ENCODE measurements at regions not wholly inside any gene's neighbourhood (a gene's known extent, or its start where the extent isn't known, plus 50 kb on each side); places are given as distances from the start of the nearest gene placed in this dataset.

DNA sequence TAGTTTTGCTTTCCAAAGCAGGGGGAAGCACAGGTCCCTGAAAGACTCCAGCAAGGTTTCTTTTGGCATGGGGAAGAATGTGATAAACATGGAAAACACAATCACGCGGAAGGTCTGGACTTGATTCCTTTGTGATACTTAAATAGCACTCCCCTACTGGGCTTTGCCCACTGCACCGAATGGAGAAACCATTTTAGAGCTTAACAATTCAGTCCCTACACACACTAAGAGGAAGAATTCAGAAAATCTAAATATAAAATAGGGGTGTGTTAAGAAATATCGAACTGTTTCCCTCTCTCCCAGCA lies 71.4 kb upstream of the NHSL1 start (continued):
- TF ChIP-seq ZNF331 (CRISPR knock-in tag; IDR thresholded peaks at IDR 0.05; ENCODE audit: low read depth), result no peak
- no peak for TF ChIP-seq STAT1 (IDR thresholded peaks at IDR 0.05; ENCODE audit: unreplicated experiment)
- TF ChIP-seq NANOG (IDR thresholded peaks at IDR 0.05; ENCODE audit: borderline replicate concordance), result no peak
- TF ChIP-seq EZH2phosphoT487 (IDR thresholded peaks at IDR 0.05; ENCODE audit: unreplicated experiment), result no peak
- no peak for TF ChIP-seq POLR2AphosphoS5 (IDR thresholded peaks at IDR 0.05; ENCODE audit: low read depth)
- TF ChIP-seq, protein P1, sequence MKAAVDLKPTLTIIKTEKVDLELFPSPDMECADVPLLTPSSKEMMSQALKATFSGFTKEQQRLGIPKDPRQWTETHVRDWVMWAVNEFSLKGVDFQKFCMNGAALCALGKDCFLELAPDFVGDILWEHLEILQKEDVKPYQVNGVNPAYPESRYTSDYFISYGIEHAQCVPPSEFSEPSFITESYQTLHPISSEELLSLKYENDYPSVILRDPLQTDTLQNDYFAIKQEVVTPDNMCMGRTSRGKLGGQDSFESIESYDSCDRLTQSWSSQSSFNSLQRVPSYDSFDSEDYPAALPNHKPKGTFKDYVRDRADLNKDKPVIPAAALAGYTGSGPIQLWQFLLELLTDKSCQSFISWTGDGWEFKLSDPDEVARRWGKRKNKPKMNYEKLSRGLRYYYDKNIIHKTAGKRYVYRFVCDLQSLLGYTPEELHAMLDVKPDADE (IDR thresholded peaks at IDR 0.05), result no peak
- TF ChIP-seq ZNF114 (CRISPR knock-in tag; IDR thresholded peaks at IDR 0.05), result no peak
- no peak for TF ChIP-seq JUNB (IDR thresholded peaks at IDR 0.05; ENCODE audit: unreplicated experiment)
- no peak for TF ChIP-seq CREB1 (CRISPR knock-in tag; IDR thresholded peaks at IDR 0.05; ENCODE audit: low read depth)
- TF ChIP-seq, protein P2, sequence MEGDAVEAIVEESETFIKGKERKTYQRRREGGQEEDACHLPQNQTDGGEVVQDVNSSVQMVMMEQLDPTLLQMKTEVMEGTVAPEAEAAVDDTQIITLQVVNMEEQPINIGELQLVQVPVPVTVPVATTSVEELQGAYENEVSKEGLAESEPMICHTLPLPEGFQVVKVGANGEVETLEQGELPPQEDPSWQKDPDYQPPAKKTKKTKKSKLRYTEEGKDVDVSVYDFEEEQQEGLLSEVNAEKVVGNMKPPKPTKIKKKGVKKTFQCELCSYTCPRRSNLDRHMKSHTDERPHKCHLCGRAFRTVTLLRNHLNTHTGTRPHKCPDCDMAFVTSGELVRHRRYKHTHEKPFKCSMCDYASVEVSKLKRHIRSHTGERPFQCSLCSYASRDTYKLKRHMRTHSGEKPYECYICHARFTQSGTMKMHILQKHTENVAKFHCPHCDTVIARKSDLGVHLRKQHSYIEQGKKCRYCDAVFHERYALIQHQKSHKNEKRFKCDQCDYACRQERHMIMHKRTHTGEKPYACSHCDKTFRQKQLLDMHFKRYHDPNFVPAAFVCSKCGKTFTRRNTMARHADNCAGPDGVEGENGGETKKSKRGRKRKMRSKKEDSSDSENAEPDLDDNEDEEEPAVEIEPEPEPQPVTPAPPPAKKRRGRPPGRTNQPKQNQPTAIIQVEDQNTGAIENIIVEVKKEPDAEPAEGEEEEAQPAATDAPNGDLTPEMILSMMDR (conservative IDR thresholded peaks at IDR 0.05; ENCODE audit: low read depth in 2 of 2), result no peak

DNA sequence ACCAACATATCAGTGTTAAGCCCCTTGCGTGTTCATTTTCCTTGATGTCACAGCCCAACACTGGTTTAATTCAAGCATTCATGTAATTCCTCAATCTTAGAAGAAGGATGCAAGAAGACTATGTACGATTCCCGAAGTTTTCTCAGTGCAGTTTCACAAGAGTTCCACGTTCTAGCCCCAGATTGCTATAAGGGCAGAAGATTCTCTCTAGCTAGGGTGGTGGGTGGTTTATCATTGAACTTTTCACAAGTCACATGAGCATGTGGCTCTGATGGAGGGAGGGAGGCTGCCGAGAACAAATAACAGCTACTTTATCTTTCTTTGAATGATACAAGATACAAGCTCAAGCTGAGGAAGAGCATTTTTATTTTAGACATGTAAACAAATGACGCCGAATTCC lies 71.9 kb upstream of the NHSL1 start:
- Histone ChIP-seq H3K4me3 (peak overlapping the region; percentile 57), H3K27ac (ENCODE audit: low read depth) (no peak overlapping the region), H3K4me1 (ENCODE audit: insufficient read depth) (peaks cover 33% of the 10 kb centered on the region), H3F3A (replicated peaks; ENCODE audit: low read depth) (no peaks in the 10 kb centered on the region), H3K36me3 (ENCODE audit: insufficient read depth) (no peaks in the 10 kb centered on the region), H2AFZ (no peak overlapping the region), H3K9me2 (ENCODE audit: insufficient read depth) (no peaks in the 10 kb centered on the region), H4K20me1 (replicated peaks; ENCODE audit: insufficient read depth) (no peaks in the 10 kb centered on the region), H3K27me3 (ENCODE audit: insufficient read depth) (no peaks in the 10 kb centered on the region), H3K79me2 (replicated peaks; ENCODE audit: insufficient read depth) (peaks cover 62% of the 10 kb centered on the region), H3K4me2 (peak overlapping the region; percentile 81)
- peaks cover 12% of the 10 kb centered on the region; the same call in 2 of the 3 replicates for H3K4me1 Mint-ChIP-seq
- DNase-seq (ENCODE audit: low spot score) (no peak), ATAC-seq (no peak)
- H3K27ac Mint-ChIP-seq, result no peak overlapping the region
- no peak overlapping the region for H3K4me3 Mint-ChIP-seq
- no peaks in the 10 kb centered on the region for H3K36me3 Mint-ChIP-seq (ENCODE audit: low read depth)
- H3K27me3 Mint-ChIP-seq (ENCODE audit: insufficient read depth, low read depth, poor library complexity), result peaks cover 3% of the 10 kb centered on the region
- no peaks in the 10 kb centered on the region for H3K9me3 Mint-ChIP-seq
- TF ChIP-seq EZH2 (IDR thresholded peaks at IDR 0.05; ENCODE audit: low read depth, unreplicated experiment), result no peak
- TF ChIP-seq, protein P3, sequence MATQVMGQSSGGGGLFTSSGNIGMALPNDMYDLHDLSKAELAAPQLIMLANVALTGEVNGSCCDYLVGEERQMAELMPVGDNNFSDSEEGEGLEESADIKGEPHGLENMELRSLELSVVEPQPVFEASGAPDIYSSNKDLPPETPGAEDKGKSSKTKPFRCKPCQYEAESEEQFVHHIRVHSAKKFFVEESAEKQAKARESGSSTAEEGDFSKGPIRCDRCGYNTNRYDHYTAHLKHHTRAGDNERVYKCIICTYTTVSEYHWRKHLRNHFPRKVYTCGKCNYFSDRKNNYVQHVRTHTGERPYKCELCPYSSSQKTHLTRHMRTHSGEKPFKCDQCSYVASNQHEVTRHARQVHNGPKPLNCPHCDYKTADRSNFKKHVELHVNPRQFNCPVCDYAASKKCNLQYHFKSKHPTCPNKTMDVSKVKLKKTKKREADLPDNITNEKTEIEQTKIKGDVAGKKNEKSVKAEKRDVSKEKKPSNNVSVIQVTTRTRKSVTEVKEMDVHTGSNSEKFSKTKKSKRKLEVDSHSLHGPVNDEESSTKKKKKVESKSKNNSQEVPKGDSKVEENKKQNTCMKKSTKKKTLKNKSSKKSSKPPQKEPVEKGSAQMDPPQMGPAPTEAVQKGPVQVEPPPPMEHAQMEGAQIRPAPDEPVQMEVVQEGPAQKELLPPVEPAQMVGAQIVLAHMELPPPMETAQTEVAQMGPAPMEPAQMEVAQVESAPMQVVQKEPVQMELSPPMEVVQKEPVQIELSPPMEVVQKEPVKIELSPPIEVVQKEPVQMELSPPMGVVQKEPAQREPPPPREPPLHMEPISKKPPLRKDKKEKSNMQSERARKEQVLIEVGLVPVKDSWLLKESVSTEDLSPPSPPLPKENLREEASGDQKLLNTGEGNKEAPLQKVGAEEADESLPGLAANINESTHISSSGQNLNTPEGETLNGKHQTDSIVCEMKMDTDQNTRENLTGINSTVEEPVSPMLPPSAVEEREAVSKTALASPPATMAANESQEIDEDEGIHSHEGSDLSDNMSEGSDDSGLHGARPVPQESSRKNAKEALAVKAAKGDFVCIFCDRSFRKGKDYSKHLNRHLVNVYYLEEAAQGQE (IDR thresholded peaks at IDR 0.05; ENCODE audit: unreplicated experiment), result no peak
- TF ChIP-seq, protein P1 (IDR thresholded peaks at IDR 0.05), result no peak
- TF ChIP-seq CREB1 (CRISPR knock-in tag; IDR thresholded peaks at IDR 0.05; ENCODE audit: low read depth), result no peak
- no peak for TF ChIP-seq ZNF114 (CRISPR knock-in tag; IDR thresholded peaks at IDR 0.05)
- TF ChIP-seq EZH2phosphoT487 (IDR thresholded peaks at IDR 0.05; ENCODE audit: unreplicated experiment), result no peak

All from GM23338 (cell line).